PC-3 (cell line): ENCODE measurements at regions not wholly inside any gene's neighbourhood (a gene's known extent, or its start where the extent isn't known, plus 50 kb on each side); places are given as distances from the start of the nearest gene placed in this dataset.

ENCODE experiments used
- ATAC-seq: fragments of 200-7000 bp; cut with Tn5 transposase; 2 replicates; pipeline ENCODE4 v1.9.1; 2020; ENCODE audit warnings: mild to moderate bottlenecking, moderate library complexity
- BruUV-seq: library from RNA; stranded (reverse); fragments of 400-500 nt; replicated peaks from 2 replicates; lab custom pipeline; 2021; lab: Mats Ljungman, UMichigan
- CTCF ChIA-PET: fragments of 300-600 bp; sonication (Branson Sonifier 250); formaldehyde crosslinking; loops from one replicate; lab custom pipeline; 2022; ENCODE audit warnings: antibody characterized with exemption; lab: Charles Lee
- POLR2A ChIA-PET: fragments of 300-600 bp; sonication (Branson Sonifier 250); formaldehyde crosslinking; loops from one replicate; lab custom pipeline; 2022; ENCODE audit warnings: antibody characterized with exemption; ENCODE audit not compliant: unreplicated experiment; lab: Charles Lee
- DNase-seq: peaks from one replicate; pipeline ENCODE4 v3.0.0-alpha.2; 2015
- H2AFZ ChIP-seq: fragments of 300-600 bp; sonication (generic); 2 replicates; pipeline ENCODE4 v1.6.0; 2016; ENCODE audit warnings: antibody characterized with exemption, low read length
- H3F3A ChIP-seq: fragments of 300-600 bp; sonication (generic); one replicate; pipeline ENCODE4 v1.6.0; 2017; ENCODE audit warnings: antibody characterized with exemption, low read length, control low read depth, mild to moderate bottlenecking; ENCODE audit not compliant: unreplicated experiment
- H3K27ac ChIP-seq: fragments of 300-600 bp; sonication (generic); 2 replicates; pipeline ENCODE4 v1.5.1; 2016; ENCODE audit warnings: mild to moderate bottlenecking, low read length
- H3K27me3 ChIP-seq: fragments of 300-600 bp; sonication (generic); 2 replicates; pipeline ENCODE4 v1.6.1; 2016; ENCODE audit warnings: low read length, mixed read lengths
- H3K36me3 ChIP-seq: fragments of 300-600 bp; sonication (generic); 2 replicates; pipeline ENCODE4 v1.6.1; 2016; ENCODE audit warnings: low read depth, mixed run types, low read length, mixed read lengths
- H3K4me1 ChIP-seq: fragments of 300-600 bp; sonication (generic); 2 replicates; pipeline ENCODE4 v1.5.1; 2016; ENCODE audit warnings: low read length; ENCODE audit not compliant: insufficient read depth
- H3K4me2 ChIP-seq: fragments of 300-600 bp; sonication (generic); 2 replicates; pipeline ENCODE4 v1.6.0; 2016; ENCODE audit warnings: low read length
- H3K4me3 ChIP-seq: fragments of 300-600 bp; sonication (generic); 2 replicates; pipeline ENCODE4 v1.5.1; 2016; ENCODE audit warnings: mild to moderate bottlenecking, low read length, mixed read lengths
- H3K79me2 ChIP-seq: fragments of 300-600 bp; sonication (generic); 2 replicates; pipeline ENCODE4 v1.6.1; 2017; ENCODE audit warnings: low read length, mixed read lengths
- H3K9ac ChIP-seq: fragments of 300-600 bp; sonication (generic); 2 replicates; pipeline ENCODE4 v1.6.0; 2016; ENCODE audit warnings: mild to moderate bottlenecking, low read length
- H3K9me2 ChIP-seq: fragments of 300-600 bp; sonication (generic); replicated peaks from 2 replicates; pipeline ENCODE4 v1.6.1; 2016; ENCODE audit warnings: mixed run types, low read length, mixed read lengths
- H3K9me3 ChIP-seq: fragments of 300-600 bp; sonication (generic); 2 replicates; pipeline ENCODE4 v1.6.1; 2016; ENCODE audit warnings: low read length, mixed read lengths
- H4K20me1 ChIP-seq: fragments of 300-600 bp; sonication (generic); 2 replicates; pipeline ENCODE4 v1.6.1; 2016; ENCODE audit warnings: low read length, mixed read lengths
- CTCF ChIP-seq: fragments of 300-600 bp; sonication (generic); conservative IDR thresholded peaks from 2 replicates; pipeline ENCODE4 v1.5.1; 2017; ENCODE audit warnings: antibody characterized with exemption, low read depth, mild to moderate bottlenecking, low read length
- EZH2 ChIP-seq: fragments of 300-600 bp; sonication (generic); IDR thresholded peaks from one replicate; pipeline ENCODE4 v1.6.1; 2017; ENCODE audit warnings: antibody characterized with exemption, mild to moderate bottlenecking, low read length; ENCODE audit not compliant: unreplicated experiment
- EZH2phosphoT487 ChIP-seq: fragments of 300-600 bp; sonication (generic); IDR thresholded peaks from 2 replicates; pipeline ENCODE4 v1.6.1; 2018; ENCODE audit warnings: mild to moderate bottlenecking, antibody characterized with exemption, low read length, borderline replicate concordance
- intact Hi-C: fragments of 100-400 bp; cut with micrococcal nuclease; formaldehyde crosslinking; loops from 2 replicates; pipeline ENCODE4 v1.9.0; 2023

GRCh38 chr1:234722270-234722704 lies 112.3 kb upstream of the IRF2BP2 start:
- BruUV-seq, result no TSS peak
- no peak overlapping the region for H2AFZ ChIP-seq
- no peaks in the 10 kb centered on the region for H3K36me3 ChIP-seq
- no peak for ATAC-seq
- H3K9me3 ChIP-seq, result no peaks in the 10 kb centered on the region
- peak overlapping the region; percentile 84 for H3K4me2 ChIP-seq
- H3K9ac ChIP-seq, result peak overlapping the region; percentile 85
- H3K4me3 ChIP-seq, result no peak overlapping the region
- peaks cover 52% of the 10 kb centered on the region for H3K4me1 ChIP-seq
- H3K9me2 ChIP-seq, result no peaks in the 10 kb centered on the region
- H3K27me3 ChIP-seq, result no peaks in the 10 kb centered on the region
- H4K20me1 ChIP-seq, result no peaks in the 10 kb centered on the region
- CTCF ChIA-PET, result no interaction called here
- H3F3A ChIP-seq, result peaks cover 9% of the 10 kb centered on the region
- TF ChIP-seq EZH2phosphoT487 (no peak), CTCF (no peak), EZH2 (no peak)
- POLR2A ChIA-PET, result no interaction called here
- intact Hi-C loops, result loop anchor here (5.0 kb wide), 1 partner anchor 240 kb away; no protein-coding TSS in a partner anchor
- DNase-seq, result no peak
- no peaks in the 10 kb centered on the region for H3K79me2 ChIP-seq
- H3K27ac ChIP-seq, result peak overlapping the region; percentile 99

- H3K9me2 ChIP-seq, result no peaks in the 10 kb centered on the region
- H3K4me2 ChIP-seq, result 0 out of 2 replicates have a peak overlapping the region, but pooled peaks have one; percentile 84
- H2AFZ ChIP-seq, result no peak overlapping the region
- no TSS peak for BruUV-seq
- H3K79me2 ChIP-seq, result no peaks in the 10 kb centered on the region
- CTCF ChIA-PET, result no interaction called here
- no peak overlapping the region for H3K4me3 ChIP-seq
- H3K27me3 ChIP-seq, result no peaks in the 10 kb centered on the region
- peaks cover 46% of the 10 kb centered on the region for H3K4me1 ChIP-seq
- POLR2A ChIA-PET, result no interaction called here
- intact Hi-C loops, result loop anchor here (5.0 kb wide), 1 partner anchor 241 kb away; no protein-coding TSS in a partner anchor
- TF ChIP-seq EZH2phosphoT487, result no peak
- no peak for TF ChIP-seq CTCF
- no peak for TF ChIP-seq EZH2
- no peak for DNase-seq
- H3K9ac ChIP-seq, result no peak overlapping the region
- H3F3A ChIP-seq, result peaks cover 9% of the 10 kb centered on the region
- no peaks in the 10 kb centered on the region for H3K36me3 ChIP-seq
- no peaks in the 10 kb centered on the region for H4K20me1 ChIP-seq
- H3K9me3 ChIP-seq, result no peaks in the 10 kb centered on the region
- no peak for ATAC-seq
- H3K27ac ChIP-seq, result peak overlapping the region; percentile 99
Observed at GRCh38 chr1:234721476-234722269, 111.7 kb upstream of the IRF2BP2 start.
